HG03064 (cell line): ENCODE measurements at regions not wholly inside any gene's neighbourhood (a gene's known extent, or its start where the extent isn't known, plus 50 kb on each side); places are given as distances from the start of the nearest gene placed in this dataset.

ENCODE experiments used
- ATAC-seq: cut with Tn5 transposase; IDR thresholded peaks from one replicate; pipeline ENCODE4 v1.9.1; 2021; ENCODE audit warnings: low read depth; ENCODE audit not compliant: unreplicated experiment

- no peak for ATAC-seq
Observed at GRCh38 chr14:83433618-83434017, 1900.0 kb upstream of the SEL1L start.

DNA sequence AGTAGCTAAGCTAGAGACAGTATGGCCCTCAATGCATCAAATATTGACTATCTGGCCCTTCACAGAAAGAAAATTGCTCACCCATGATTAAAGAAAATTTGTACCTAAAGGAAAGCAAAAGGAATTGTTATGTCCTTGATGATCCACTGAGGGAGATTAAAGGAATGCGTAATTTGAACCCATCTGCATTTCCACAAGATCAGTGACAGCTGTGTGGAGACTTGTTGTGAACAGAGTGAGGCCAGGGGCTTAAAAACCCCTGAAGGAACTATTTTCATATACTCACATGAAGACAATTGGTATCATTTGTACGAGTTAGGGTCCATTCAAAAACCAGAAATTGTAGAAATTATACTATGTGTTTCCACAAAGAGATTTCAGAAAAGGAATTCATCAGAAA, 1908.1 kb upstream of the SEL1L start:
- ATAC-seq, result no peak

DNA sequence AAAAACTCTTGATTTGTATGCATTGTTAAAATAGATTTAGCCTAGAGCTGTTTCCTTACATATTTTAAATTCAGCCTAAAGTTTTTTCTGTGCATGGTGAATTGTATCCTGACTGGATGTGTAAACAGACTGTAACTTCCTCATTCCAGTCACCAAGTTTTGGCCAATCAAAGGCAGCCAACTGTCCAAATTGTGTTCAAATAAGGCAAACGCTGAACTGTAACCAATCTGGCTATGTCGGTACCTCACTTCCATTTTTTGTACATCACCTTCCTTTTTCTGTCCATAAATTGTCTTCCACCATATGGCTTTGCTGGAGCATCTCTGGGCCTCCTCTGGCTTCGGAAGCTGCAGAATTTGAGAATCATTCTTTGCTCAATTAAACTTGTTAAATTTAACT, 1921.9 kb upstream of the SEL1L start:
- ATAC-seq, result no peak

- no peak for ATAC-seq
Observed at GRCh38 chr14:83461521-83461920, 1927.9 kb upstream of the SEL1L start.

DNA sequence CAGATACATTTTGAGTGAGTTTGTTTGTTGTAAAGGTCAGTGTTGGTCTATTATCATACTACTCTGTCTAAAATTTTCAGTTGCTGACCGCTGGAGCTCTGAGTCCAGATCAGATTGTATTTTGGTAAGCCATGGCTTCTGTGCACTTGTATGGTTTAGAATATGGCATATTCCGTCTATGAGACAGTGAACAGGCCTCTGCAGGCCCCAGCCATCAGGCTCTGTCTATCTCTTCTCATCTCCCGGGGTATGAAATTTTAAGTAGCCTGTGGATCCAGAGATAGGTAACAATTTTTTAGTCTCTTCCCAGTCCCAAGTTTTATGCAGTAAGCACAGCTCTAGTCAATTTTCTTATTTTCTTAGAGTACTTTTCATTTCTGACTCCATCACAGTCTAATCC, 1929.1 kb upstream of the SEL1L start:
- no peak for ATAC-seq

DNA sequence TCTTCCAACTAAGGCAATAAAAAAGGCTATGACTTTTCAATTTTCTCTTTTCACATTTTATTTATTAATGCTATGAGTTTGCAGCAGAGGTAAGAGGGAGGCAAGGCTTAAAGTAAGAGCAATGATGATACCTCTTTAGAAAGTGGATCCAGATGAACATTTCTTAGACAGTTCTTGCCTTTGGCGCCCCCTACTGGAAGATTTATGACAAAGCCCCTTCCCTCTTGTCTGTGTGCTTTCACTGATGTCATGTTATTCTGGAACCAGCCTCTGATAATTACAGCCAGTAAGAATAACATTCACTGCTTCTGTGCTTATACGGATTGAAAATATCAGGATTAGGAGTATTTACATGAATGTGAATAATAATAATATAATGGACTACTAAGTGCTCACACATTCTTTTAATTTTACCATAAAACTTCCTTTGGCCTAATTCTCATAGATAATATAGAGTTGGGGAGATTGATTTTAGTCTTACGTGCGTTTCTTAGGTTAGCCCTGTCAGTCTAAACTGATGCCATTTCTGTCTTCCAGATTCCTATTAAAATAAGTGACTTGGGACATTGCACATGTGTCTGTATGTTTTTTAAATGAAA, 1929.9 kb upstream of the SEL1L start:
- no peak for ATAC-seq

GRCh38 chr14:83467811-83468210, 1934.2 kb upstream of the SEL1L start:
- ATAC-seq, result no peak

GRCh38 chr14:83470466-83470865, 1936.8 kb upstream of the SEL1L start:
- ATAC-seq, result no peak

- no peak for ATAC-seq
Observed at GRCh38 chr14:83470959-83471695, 1937.5 kb upstream of the SEL1L start.

DNA sequence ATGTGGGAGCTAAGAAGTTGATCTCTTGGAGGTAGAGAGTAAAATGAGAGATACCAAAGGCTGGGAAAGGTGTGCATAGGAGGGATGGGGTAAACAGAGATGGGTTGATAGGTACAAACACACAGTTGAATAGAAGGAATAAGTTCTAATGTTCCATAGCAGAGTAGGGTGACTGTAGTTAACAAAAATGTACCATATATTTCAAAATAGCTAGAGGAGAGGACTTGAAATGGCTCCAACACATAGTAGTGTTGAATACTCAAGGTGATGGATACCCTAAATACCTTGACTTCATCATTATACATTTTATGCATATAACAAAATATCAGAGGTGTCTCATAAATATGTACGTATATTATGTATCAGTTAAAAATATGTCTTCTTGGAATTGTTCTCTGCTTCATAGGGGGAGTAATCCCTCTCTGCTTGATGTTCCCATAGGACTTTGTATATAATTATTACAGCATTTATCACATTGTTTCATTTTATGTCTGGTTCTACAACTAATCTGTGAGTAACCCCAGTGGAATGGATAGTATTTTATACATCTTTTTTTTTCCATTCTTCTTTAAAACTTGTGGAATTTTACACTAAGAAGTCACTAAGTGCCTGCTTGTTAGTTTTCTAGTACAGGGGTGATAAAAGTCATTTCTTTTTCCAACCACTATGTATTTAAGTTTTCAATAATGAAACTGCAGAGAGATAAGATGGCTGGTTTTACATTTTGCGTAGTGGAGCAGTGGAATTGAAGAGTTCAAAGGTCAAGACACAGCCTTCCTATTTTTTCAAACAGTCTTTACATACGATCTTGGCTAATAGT, 1940.0 kb upstream of the SEL1L start:
- no peak for ATAC-seq

GRCh38 chr14:83478741-83479140, 1945.1 kb upstream of the SEL1L start:
- no peak for ATAC-seq

GRCh38 chr14:83483063-83483462, 1949.4 kb upstream of the SEL1L start:
- no peak for ATAC-seq

GRCh38 chr14:83485591-83485990, 1951.9 kb upstream of the SEL1L start:
- no peak for ATAC-seq

- no peak for ATAC-seq
Observed at GRCh38 chr14:83491091-83491490, 1957.4 kb upstream of the SEL1L start.

DNA sequence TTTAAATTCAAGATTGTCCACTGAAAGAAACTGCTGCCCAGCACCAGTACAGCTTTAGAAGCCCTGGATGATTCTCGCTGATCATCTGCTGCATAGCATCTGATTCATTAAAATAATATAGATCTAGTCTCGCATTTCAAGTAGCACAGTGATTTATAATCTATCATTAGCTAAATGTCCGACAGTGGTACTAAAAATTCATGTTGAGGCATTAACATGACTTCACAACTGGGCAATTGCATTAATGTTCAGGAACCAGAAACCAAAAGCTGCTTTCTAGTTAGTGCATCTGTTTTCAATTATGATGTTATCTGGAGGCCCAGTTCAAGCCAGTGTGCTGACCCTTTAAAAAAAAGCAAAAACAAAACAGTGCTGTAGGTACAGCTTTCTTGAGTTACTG, 1987.2 kb upstream of the SEL1L start:
- no peak for ATAC-seq

DNA sequence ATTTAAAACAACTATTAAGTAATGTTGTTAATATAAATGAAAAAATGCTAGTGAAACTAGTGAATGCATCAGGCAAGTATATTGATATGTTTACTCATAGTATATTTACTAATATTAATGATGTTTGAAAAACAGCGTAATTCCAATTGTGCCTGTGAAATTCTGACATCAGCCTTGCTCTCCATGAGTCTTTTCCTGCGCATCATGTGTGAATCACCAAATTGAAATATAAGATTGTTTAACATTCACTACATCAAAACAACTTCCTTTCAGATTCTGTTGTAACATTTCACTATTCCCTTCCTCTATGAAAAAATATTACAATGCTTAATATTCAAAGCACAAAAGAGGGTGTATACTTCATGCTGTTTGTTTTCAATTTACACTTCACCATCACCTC, 1995.9 kb upstream of the SEL1L start:
- ATAC-seq, result no peak

DNA sequence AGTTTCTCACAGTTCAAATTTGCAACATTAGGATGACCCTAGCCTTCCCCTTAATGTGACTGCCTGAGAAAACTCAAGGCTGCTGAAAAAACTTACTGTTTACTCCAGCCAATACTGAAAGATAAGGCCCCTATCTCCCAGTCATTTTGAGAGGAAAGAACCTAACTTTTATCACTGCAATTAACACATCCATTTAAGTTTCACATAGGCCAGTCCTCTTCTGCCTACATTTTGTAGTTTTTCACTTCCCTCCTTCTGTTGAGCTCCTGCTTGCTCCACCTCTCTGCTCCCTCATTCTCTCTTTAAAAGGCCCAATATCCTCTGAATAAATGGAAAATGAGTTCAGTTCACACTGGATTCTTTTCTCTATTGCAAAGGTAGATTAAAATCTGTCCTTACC, 1996.2 kb upstream of the FLRT2 start:
- ATAC-seq, result no peak

GRCh38 chr14:83534995-83535394, 1994.9 kb upstream of the FLRT2 start:
- no peak for ATAC-seq

GRCh38 chr14:83535444-83535843, 1994.5 kb upstream of the FLRT2 start:
- no peak for ATAC-seq

- no peak for ATAC-seq
Observed at GRCh38 chr14:83541147-83541546, 1988.8 kb upstream of the FLRT2 start.

DNA sequence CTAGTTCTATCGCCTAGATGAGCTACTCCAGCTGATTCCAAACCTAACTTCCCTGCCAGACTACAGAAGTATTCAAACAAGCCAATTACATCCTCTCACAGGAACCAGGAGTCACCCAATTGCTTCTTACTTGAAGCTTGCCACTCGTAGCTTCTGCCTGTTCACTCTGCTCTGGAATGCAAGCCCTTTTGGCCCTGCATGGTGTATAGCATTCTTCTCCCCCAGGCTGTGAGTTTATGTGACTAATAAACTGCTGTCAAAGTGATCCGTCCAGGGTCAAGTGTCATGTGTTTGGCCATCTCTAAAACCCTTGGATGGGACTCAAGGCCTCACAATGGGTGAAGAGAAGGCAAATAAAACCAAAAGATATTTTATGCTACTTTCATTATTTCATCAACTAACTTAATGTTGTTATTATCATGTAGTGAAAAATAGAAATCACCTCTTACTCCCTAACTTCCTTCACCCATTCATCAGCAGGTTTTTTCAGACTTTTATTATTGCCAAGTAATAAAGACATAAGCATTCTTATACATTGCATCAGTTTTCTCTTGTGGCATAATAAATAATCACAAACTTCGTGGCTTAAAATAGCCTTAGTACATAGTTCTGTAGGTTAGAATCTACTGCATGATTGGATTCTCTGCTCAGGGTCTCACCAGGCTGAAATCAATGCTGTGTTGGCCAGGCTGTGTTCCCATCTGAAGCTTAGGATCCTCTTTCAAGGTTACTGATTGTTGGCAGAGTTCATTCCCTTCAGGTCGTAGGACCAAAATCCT, 1981.7 kb upstream of the FLRT2 start:
- no peak for ATAC-seq
